H1 (cell line): ENCODE measurements at regions not wholly inside any gene's neighbourhood (a gene's known extent, or its start where the extent isn't known, plus 50 kb on each side); places are given as distances from the start of the nearest gene placed in this dataset.

ENCODE experiments used
- TF ChIP-seq, protein P1 (sequence below): IDR thresholded peaks from 2 replicates; pipeline ENCODE4 v1.6.1; 2011; ENCODE audit warnings: low read depth, mild to moderate bottlenecking, low read length; ENCODE audit not compliant: insufficient read depth

GRCh38 chr13:59346999-59347723, 816.6 kb downstream of the DIAPH3 start (continued):
- TF ChIP-seq, protein P1, sequence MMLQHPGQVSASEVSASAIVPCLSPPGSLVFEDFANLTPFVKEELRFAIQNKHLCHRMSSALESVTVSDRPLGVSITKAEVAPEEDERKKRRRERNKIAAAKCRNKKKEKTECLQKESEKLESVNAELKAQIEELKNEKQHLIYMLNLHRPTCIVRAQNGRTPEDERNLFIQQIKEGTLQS, result no peak
